HepG2 (cell line): ENCODE measurements at regions not wholly inside any gene's neighbourhood (a gene's known extent, or its start where the extent isn't known, plus 50 kb on each side); places are given as distances from the start of the nearest gene placed in this dataset.

Source experiments
- ATAC-seq: fragments of 200-7000 bp; cut with Tn5 transposase; 3 replicates; pipeline ENCODE4 v1.9.1; 2020; ENCODE audit warnings: mild to moderate bottlenecking, moderate library complexity
- BruUV-seq: library from RNA; stranded (reverse); fragments of 400-500 nt; replicated peaks from 2 replicates; lab custom pipeline; 2021; lab: Mats Ljungman, UMichigan
- CTCF ChIA-PET: fragments of 300-600 bp; formaldehyde crosslinking; extraction: SDS; loops from one replicate; lab custom pipeline; 2021; ENCODE audit warnings: low total read pairs, inconsistent platforms, low intra/inter-chr PET ratio; lab: Yijun Ruan, JAX
- POLR2A ChIA-PET: fragments of 350-600 bp; sonication (Branson Sonifier 250); formaldehyde crosslinking; loops from one replicate; lab custom pipeline; 2020; ENCODE audit warnings: antibody characterized with exemption, inconsistent platforms; lab: Yijun Ruan, JAX
- DNase-seq: peaks from one replicate; pipeline ENCODE4 v3.0.0-alpha.2; 2015; ENCODE audit warnings: low spot score
- FAIRE-seq: peaks from 3 replicates; lab custom pipeline; 2011; peaks lifted over from hg19 to GRCh38; lab: Jason Lieb, UNC
- H2AFZ ChIP-seq: one replicate; pipeline ENCODE4 v1.6.1; 2011; ENCODE audit warnings: low read length, inconsistent platforms
- H3K27ac ChIP-seq: fragments of 300-600 bp; 3 replicates; pipeline ENCODE4 v1.8.0; 2011; ENCODE audit warnings: mixed run types, mild to moderate bottlenecking, mixed read lengths, low read length, inconsistent platforms; ENCODE audit not compliant: insufficient read depth; ENCODE audit errors: extremely low read length
- H3K27me3 ChIP-seq, 2 experiments: fragments of 200-600 bp in 1 of 2; 2 replicates in 1 of 2; 3 replicates in 1 of 2; pipeline versions ENCODE4 v1.6.0 to v1.8.0; 2011; ENCODE audit warnings: low read length in 2 of 2, mild to moderate bottlenecking in 2 of 2, moderate library complexity in 2 of 2, inconsistent platforms in 1 of 2; ENCODE audit not compliant: insufficient read depth in 2 of 2, control insufficient read depth in 1 of 2
- H3K36me3 ChIP-seq, 2 experiments: fragments of 200-600 bp in 1 of 2; replicated peaks in 1 of 2; 2 replicates in 1 of 2; 3 replicates in 1 of 2; pipeline versions ENCODE4 v1.5.1 to v1.8.0; 2011; ENCODE audit warnings: low read length in 2 of 2, inconsistent platforms in 1 of 2; ENCODE audit not compliant: insufficient read depth in 2 of 2, control insufficient read depth in 1 of 2
- H3K4me1 ChIP-seq: 2 replicates; pipeline ENCODE4 v1.5.1; 2012; ENCODE audit warnings: low read length, inconsistent platforms; ENCODE audit not compliant: insufficient read depth
- H3K4me2 ChIP-seq: 2 replicates; pipeline ENCODE4 v1.6.0; 2011; ENCODE audit warnings: low read depth, low read length, inconsistent platforms
- H3K4me3 ChIP-seq, 3 experiments: fragments of 200-600 bp in 1 of 3; sonication (generic), shearing (Covaris generic) in 1 of 3; replicated peaks in 1 of 3; 2 replicates each; pipeline ENCODE4 v1.5.1; 2011 to 2016; ENCODE audit warnings: low read length in 3 of 3, inconsistent platforms in 2 of 3, low read depth in 2 of 3, mild to moderate bottlenecking in 2 of 3, control low read depth in 1 of 3, mixed read lengths in 1 of 3; ENCODE audit not compliant: insufficient read depth in 1 of 3
- H3K79me2 ChIP-seq: one replicate; pipeline ENCODE4 v1.6.1; 2011; ENCODE audit warnings: low read length, inconsistent platforms; ENCODE audit not compliant: insufficient read depth
- H3K9ac ChIP-seq: 2 replicates; pipeline ENCODE4 v1.6.0; 2011; ENCODE audit warnings: mild to moderate bottlenecking, low read depth, low read length, inconsistent platforms; ENCODE audit not compliant: insufficient read depth
- H3K9me3 ChIP-seq: 2 replicates; pipeline ENCODE4 v1.5.1; 2012; ENCODE audit warnings: mild to moderate bottlenecking, low read length
- H4K20me1 ChIP-seq: 2 replicates; pipeline ENCODE4 v1.6.0; 2011; ENCODE audit warnings: inconsistent platforms, mild to moderate bottlenecking, low read length, moderate library complexity; ENCODE audit not compliant: insufficient read depth
- ATF4 ChIP-seq, 2 experiments: fragments of 450-650 bp in 1 of 2; sonication (generic) in 1 of 2; formaldehyde crosslinking; IDR thresholded peaks; 2 replicates each; pipeline versions ENCODE4 v1.5.0 to v1.8.0; 2020 to 2022; ENCODE audit warnings: mild to moderate bottlenecking in 1 of 2, missing genetic modification reagents in 1 of 2
- BRF2 ChIP-seq: sonication (generic); formaldehyde crosslinking; IDR thresholded peaks from 2 replicates; pipeline ENCODE4 v1.8.1; 2022; ENCODE audit warnings: mild to moderate bottlenecking, missing genetic modification reagents
- MAFF ChIP-seq: IDR thresholded peaks from 2 replicates; pipeline ENCODE4 v1.6.1; 2011; ENCODE audit warnings: low read depth, low read length, improper control_type of control experiment
- MAFK ChIP-seq, 2 experiments: IDR thresholded peaks in 1 of 2; conservative IDR thresholded peaks in 1 of 2; 2 replicates each; pipeline ENCODE4 v1.6.1; 2011; ENCODE audit warnings: improper control_type of control experiment in 2 of 2, low read length in 2 of 2
- NFE2L2 ChIP-seq: fragments of 150-350 bp; IDR thresholded peaks from 2 replicates; pipeline ENCODE4 v1.6.1; 2014; ENCODE audit warnings: low read length
- SIN3B ChIP-seq: fragments of 150-350 bp; IDR thresholded peaks from 2 replicates; pipeline ENCODE4 v1.6.1; 2014; ENCODE audit warnings: low read length
- ZBTB14 ChIP-seq: sonication (generic); formaldehyde crosslinking; IDR thresholded peaks from 2 replicates; pipeline ENCODE4 v1.4.0; 2020; ENCODE audit warnings: missing genetic modification reagents
- ZBTB4 ChIP-seq: sonication (generic); formaldehyde crosslinking; IDR thresholded peaks from 2 replicates; pipeline ENCODE4 v1.4.0; 2020; ENCODE audit warnings: missing genetic modification reagents, mild to moderate bottlenecking, borderline replicate concordance
- ZNF326 ChIP-seq: sonication (generic); formaldehyde crosslinking; IDR thresholded peaks from 2 replicates; pipeline ENCODE4 v1.4.0; 2020; ENCODE audit warnings: missing genetic modification reagents, borderline replicate concordance
- WGBS: methylation state at CpG from one replicate; pipeline ENCODE4 v1.1.6; 2017; ENCODE audit warnings: low lambda C conversion rate; 5-methylcytosine and 5-hydroxymethylcytosine counted together
- in situ Hi-C: cut with HindIII; loops from 2 replicates; pipeline ENCODE4 v1.10.0; 2017; ENCODE audit warnings: low pct_unique_long_range_greater_than_20kb; ENCODE audit not compliant: extremely low pct_ligation_motif_present
- intact Hi-C: fragments of 100-400 bp; cut with micrococcal nuclease; formaldehyde crosslinking; loops from one replicate; pipeline ENCODE4 v1.10.0; 2022; ENCODE audit not compliant: unreplicated experiment

GRCh38 chr5:130974021-130974683, 190.9 kb downstream of the HINT1 start (continued):
- TF ChIP-seq ZBTB4 (CRISPR knock-in tag) (no peak), BRF2 (CRISPR knock-in tag) (no peak), SIN3B (no peak), ZBTB14 (CRISPR knock-in tag) (no peak), NFE2L2 (no peak), ZNF326 (no peak)

GRCh38 chr5:130966990-130967525, 198.0 kb downstream of the HINT1 start:
- no peak overlapping the region for H2AFZ ChIP-seq
- DNase-seq, result no peak
- H3K9me3 ChIP-seq, result no peaks in the 10 kb centered on the region
- POLR2A ChIA-PET, result no interaction called here
- FAIRE-seq, result no peak
- no peaks in the 10 kb centered on the region for H3K4me1 ChIP-seq
- intact Hi-C loops (no loop called here), in situ Hi-C loops (no loop called here)
- no peak overlapping the region for H3K27ac ChIP-seq
- TF ChIP-seq MAFF, result 0 out of 2 replicates have a peak, but pooled peaks have one; percentile 5
- peak in 1 of 2 experiments; percentile 50; a peak in 2 of 4 replicates for TF ChIP-seq MAFK (conservative IDR thresholded peaks at IDR 0.05 in 1 of 2, IDR thresholded peaks at IDR 0.05 in 1 of 2; ENCODE audit: low read length in 2 of 2)
- TF ChIP-seq ATF4 (CRISPR knock-in tag; IDR thresholded peaks at IDR 0.05), result no peak
- H3K27me3 ChIP-seq, result no peaks in the 10 kb centered on the region
- no TSS peak for BruUV-seq
- no peaks in the 10 kb centered on the region for H3K79me2 ChIP-seq
- CTCF ChIA-PET, result no interaction called here
- H3K4me3 ChIP-seq, result no peak overlapping the region
- H3K9ac ChIP-seq, result no peak overlapping the region
- H4K20me1 ChIP-seq, result no peaks in the 10 kb centered on the region
- no peak for ATAC-seq
- WGBS, result 10% methylated on average over 1 of the region's 1 CpG
- H3K36me3 ChIP-seq, result no peaks in the 10 kb centered on the region
- no peak overlapping the region for H3K4me2 ChIP-seq
